ENCODE measurements at regions not wholly inside any gene's neighbourhood (a gene's known extent, or its start where the extent isn't known, plus 50 kb on each side); places are given as distances from the start of the nearest gene placed in this dataset.

DNA sequence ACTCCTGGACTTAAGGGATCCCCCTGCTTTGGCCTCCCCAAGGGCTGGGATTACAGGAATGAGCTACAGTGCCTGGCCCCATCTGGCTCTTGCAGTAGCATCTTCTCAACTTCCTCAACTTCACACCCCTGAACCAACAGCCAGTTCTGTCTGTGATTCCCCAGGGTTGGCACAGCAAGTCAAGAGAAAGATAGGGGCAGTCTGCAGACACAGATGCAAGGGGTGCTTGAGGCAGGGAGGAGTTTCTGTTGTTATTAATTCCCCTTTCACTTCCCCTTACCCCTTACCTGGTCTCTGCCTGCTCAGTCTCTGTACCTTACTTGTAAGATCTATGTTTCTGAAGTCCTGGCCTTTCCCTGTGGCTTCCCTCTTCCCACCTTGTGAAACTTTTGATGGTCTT is 54.1 kb upstream of the MEX3C start:
- TF ChIP-seq, protein P1, sequence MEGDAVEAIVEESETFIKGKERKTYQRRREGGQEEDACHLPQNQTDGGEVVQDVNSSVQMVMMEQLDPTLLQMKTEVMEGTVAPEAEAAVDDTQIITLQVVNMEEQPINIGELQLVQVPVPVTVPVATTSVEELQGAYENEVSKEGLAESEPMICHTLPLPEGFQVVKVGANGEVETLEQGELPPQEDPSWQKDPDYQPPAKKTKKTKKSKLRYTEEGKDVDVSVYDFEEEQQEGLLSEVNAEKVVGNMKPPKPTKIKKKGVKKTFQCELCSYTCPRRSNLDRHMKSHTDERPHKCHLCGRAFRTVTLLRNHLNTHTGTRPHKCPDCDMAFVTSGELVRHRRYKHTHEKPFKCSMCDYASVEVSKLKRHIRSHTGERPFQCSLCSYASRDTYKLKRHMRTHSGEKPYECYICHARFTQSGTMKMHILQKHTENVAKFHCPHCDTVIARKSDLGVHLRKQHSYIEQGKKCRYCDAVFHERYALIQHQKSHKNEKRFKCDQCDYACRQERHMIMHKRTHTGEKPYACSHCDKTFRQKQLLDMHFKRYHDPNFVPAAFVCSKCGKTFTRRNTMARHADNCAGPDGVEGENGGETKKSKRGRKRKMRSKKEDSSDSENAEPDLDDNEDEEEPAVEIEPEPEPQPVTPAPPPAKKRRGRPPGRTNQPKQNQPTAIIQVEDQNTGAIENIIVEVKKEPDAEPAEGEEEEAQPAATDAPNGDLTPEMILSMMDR (IDR thresholded peaks at IDR 0.05): no peak
- TF ChIP-seq POLR2A (IDR thresholded peaks at IDR 0.05): no peak
